ENCODE measurements at regions not wholly inside any gene's neighbourhood (a gene's known extent, or its start where the extent isn't known, plus 50 kb on each side); places are given as distances from the start of the nearest gene placed in this dataset.

DNA sequence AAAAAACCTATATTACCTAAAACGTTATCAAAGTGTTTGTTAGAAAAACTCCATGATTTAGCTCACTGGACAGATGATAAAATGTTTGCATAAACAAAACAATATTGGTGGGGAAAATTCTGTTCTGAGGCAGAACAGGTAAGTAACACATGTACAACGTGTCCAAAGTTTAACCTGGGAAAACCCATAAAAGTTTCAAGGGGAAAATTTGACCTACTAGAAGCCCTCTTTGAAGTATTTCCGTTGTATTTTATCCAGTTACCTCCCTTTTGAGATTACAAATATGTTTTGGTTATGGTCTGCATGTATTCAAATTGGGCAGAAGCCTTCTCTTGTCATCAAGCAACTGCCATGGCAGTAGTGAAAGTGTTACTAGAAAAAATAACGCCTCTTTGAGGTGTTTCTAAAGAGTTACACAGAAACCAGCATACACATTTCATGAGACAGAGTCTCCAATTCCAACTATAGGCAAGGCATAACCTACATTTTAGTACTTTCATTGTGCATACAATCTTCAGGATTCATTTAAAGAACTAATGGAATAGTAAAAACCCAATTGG is 58.0 kb upstream of the PDC start:
- Mint-ChIP-seq H3K36me3 (peaks cover 13% of the 10 kb centered on the region), H3K27ac (no peak overlapping the region), H3K27me3 (ENCODE audit: low read depth) (no peaks in the 10 kb centered on the region), H3K9me3 (peaks cover 18% of the 10 kb centered on the region), H3K4me3 (no peak overlapping the region), H3K4me1 (peaks cover 9% of the 10 kb centered on the region)
- POLR2A ChIA-PET = no interaction called here
- no peak for DNase-seq (ENCODE audit: low spot score)
- no peak for TF ChIP-seq NFATC4 (CRISPR knock-in tag; IDR thresholded peaks at IDR 0.05)
- TF ChIP-seq ELF4 (CRISPR knock-in tag; IDR thresholded peaks at IDR 0.05; ENCODE audit: low read depth) = no peak
- no peak for ATAC-seq
- CTCF ChIA-PET = no interaction called here

DNA sequence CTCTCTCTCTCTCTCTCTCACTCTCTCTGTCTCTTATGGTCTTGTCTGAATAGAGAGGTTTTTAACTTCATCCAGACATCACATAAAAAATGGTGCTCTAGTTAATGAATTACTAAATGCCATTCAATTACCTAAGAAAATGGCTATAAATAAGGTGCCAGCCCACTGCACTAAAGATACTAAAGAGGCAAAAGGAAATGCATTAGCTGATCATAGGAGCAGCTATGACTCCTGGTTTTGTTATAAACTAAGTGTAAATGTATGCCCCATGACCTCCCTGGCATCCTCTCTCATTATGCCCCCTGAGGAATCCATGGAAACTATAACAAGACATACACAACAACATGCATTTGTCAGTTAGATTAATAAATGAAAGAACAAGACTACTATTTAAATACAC is 57.5 kb upstream of the PDC start:
- Mint-ChIP-seq H3K27ac (no peak overlapping the region), H3K9me3 (peaks cover 14% of the 10 kb centered on the region), H3K27me3 (ENCODE audit: low read depth) (no peaks in the 10 kb centered on the region), H3K4me3 (no peak overlapping the region), H3K4me1 (peaks cover 9% of the 10 kb centered on the region), H3K36me3 (peaks cover 8% of the 10 kb centered on the region)
- ChIA-PET POLR2A (no interaction called here), CTCF (no interaction called here)
- DNase-seq (ENCODE audit: low spot score) (no peak), ATAC-seq (no peak)
- TF ChIP-seq SOX15 (CRISPR knock-in tag; IDR thresholded peaks at IDR 0.05) (no peak), KAT7 (CRISPR knock-in tag; IDR thresholded peaks at IDR 0.05; ENCODE audit: borderline replicate concordance) (no peak), TCF7 (CRISPR knock-in tag; IDR thresholded peaks at IDR 0.05; ENCODE audit: low read depth) (no peak), CTCF (IDR thresholded peaks at IDR 0.05) (no peak), FOXP1 (CRISPR knock-in tag; IDR thresholded peaks at IDR 0.05; ENCODE audit: borderline replicate concordance) (no peak), TEAD4 (CRISPR knock-in tag; IDR thresholded peaks at IDR 0.05) (no peak), MXD4 (CRISPR knock-in tag; IDR thresholded peaks at IDR 0.05; ENCODE audit: borderline replicate concordance) (no peak)
- TF ChIP-seq, protein P1, sequence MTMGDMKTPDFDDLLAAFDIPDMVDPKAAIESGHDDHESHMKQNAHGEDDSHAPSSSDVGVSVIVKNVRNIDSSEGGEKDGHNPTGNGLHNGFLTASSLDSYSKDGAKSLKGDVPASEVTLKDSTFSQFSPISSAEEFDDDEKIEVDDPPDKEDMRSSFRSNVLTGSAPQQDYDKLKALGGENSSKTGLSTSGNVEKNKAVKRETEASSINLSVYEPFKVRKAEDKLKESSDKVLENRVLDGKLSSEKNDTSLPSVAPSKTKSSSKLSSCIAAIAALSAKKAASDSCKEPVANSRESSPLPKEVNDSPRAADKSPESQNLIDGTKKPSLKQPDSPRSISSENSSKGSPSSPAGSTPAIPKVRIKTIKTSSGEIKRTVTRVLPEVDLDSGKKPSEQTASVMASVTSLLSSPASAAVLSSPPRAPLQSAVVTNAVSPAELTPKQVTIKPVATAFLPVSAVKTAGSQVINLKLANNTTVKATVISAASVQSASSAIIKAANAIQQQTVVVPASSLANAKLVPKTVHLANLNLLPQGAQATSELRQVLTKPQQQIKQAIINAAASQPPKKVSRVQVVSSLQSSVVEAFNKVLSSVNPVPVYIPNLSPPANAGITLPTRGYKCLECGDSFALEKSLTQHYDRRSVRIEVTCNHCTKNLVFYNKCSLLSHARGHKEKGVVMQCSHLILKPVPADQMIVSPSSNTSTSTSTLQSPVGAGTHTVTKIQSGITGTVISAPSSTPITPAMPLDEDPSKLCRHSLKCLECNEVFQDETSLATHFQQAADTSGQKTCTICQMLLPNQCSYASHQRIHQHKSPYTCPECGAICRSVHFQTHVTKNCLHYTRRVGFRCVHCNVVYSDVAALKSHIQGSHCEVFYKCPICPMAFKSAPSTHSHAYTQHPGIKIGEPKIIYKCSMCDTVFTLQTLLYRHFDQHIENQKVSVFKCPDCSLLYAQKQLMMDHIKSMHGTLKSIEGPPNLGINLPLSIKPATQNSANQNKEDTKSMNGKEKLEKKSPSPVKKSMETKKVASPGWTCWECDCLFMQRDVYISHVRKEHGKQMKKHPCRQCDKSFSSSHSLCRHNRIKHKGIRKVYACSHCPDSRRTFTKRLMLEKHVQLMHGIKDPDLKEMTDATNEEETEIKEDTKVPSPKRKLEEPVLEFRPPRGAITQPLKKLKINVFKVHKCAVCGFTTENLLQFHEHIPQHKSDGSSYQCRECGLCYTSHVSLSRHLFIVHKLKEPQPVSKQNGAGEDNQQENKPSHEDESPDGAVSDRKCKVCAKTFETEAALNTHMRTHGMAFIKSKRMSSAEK (CRISPR knock-in tag; IDR thresholded peaks at IDR 0.05; ENCODE audit: borderline replicate concordance) = no peak
- TF ChIP-seq, protein P2, sequence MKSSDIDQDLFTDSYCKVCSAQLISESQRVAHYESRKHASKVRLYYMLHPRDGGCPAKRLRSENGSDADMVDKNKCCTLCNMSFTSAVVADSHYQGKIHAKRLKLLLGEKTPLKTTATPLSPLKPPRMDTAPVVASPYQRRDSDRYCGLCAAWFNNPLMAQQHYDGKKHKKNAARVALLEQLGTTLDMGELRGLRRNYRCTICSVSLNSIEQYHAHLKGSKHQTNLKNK (CRISPR knock-in tag; IDR thresholded peaks at IDR 0.05) = no peak

DNA sequence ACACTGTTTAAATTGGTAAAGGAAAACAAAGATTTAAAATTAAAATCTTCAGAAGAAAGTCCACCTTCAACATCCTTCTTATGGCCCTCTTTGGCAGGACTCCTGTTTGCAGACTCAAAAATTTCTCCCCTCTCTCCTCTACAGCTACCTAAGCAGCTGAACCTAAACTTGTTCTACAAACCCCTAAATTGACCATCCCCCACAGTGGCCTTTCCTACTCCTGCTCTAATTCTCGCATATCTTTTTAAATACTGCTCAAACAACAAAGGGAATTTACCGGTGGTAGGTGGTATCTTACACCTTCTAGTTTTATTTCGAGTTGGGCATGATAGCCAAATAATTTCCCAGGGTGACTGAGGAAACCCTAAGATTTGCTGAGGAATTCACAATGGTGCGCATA is 53.5 kb upstream of the PDC start:
- ChIA-PET POLR2A (no interaction called here), CTCF (interaction anchor here (0.6 to 3.8 kb wide), 3 partner anchors 21 to 169 kb away, joined by 3 to 11 read pairs (median 3); no protein-coding TSS in a partner anchor)
- H3K4me3 Mint-ChIP-seq = no peak overlapping the region
- TF ChIP-seq EMX1 (CRISPR knock-in tag; IDR thresholded peaks at IDR 0.05) (no peak), ELF4 (CRISPR knock-in tag; IDR thresholded peaks at IDR 0.05; ENCODE audit: low read depth) (no peak), ATF2 (CRISPR knock-in tag; IDR thresholded peaks at IDR 0.05; ENCODE audit: borderline replicate concordance, low read depth) (no peak), IRF1 (CRISPR knock-in tag; IDR thresholded peaks at IDR 0.05) (no peak), ZNF121 (CRISPR knock-in tag; IDR thresholded peaks at IDR 0.05) (no peak), ZNF512 (CRISPR knock-in tag; IDR thresholded peaks at IDR 0.05; ENCODE audit: borderline replicate concordance) (no peak), CTCF (IDR thresholded peaks at IDR 0.05) (no peak)

More for the DNA sequence above, 53.5 kb upstream of the PDC start:
- peak; percentile 59 for ATAC-seq
- no peaks in the 10 kb centered on the region for H3K27me3 Mint-ChIP-seq (ENCODE audit: low read depth)
- no peak for DNase-seq (ENCODE audit: low spot score)
- H3K27ac Mint-ChIP-seq = no peak overlapping the region
- H3K9me3 Mint-ChIP-seq = no peaks in the 10 kb centered on the region
- H3K36me3 Mint-ChIP-seq = no peaks in the 10 kb centered on the region
- peaks cover 14% of the 10 kb centered on the region for H3K4me1 Mint-ChIP-seq
